ENCODE measurements at regions not wholly inside any gene's neighbourhood (a gene's known extent, or its start where the extent isn't known, plus 50 kb on each side); places are given as distances from the start of the nearest gene placed in this dataset.

- DNase-seq (no peak), ATAC-seq (no peak)
- H3K36me3 ChIP-seq (ENCODE audit: low read depth), result no peaks in the 10 kb centered on the region
- TF ChIP-seq CTCF (IDR thresholded peaks at IDR 0.05), result no peak
- peaks cover 2% of the 10 kb centered on the region for H3K4me1 ChIP-seq (ENCODE audit: low read depth)
- H3K4me3 ChIP-seq, result no peak overlapping the region
- no peaks in the 10 kb centered on the region for H3K9me3 ChIP-seq
- intact Hi-C loops (cut with DNase I, micrococcal nuclease), result no loop called here
Observed at GRCh38 chr3:128569756-128570155, 76.8 kb upstream of the GATA2 start.

- no peak overlapping the region for H3K4me3 ChIP-seq
- TF ChIP-seq CTCF (IDR thresholded peaks at IDR 0.05), result no peak
- H3K4me1 ChIP-seq (ENCODE audit: low read depth), result peaks cover 2% of the 10 kb centered on the region
- no peaks in the 10 kb centered on the region for H3K36me3 ChIP-seq (ENCODE audit: low read depth)
- intact Hi-C loops (cut with DNase I, micrococcal nuclease), result no loop called here
- DNase-seq, result no peak
- no peak for ATAC-seq
- no peaks in the 10 kb centered on the region for H3K9me3 ChIP-seq
Observed at GRCh38 chr3:128568602-128569490, 75.8 kb upstream of the GATA2 start.

- no peak for TF ChIP-seq CTCF (IDR thresholded peaks at IDR 0.05)
- Histone ChIP-seq H3K36me3 (ENCODE audit: low read depth) (no peaks in the 10 kb centered on the region), H3K9me3 (no peaks in the 10 kb centered on the region), H3K4me3 (no peak overlapping the region), H3K4me1 (ENCODE audit: low read depth) (peaks cover 2% of the 10 kb centered on the region)
- intact Hi-C loops (cut with DNase I, micrococcal nuclease), result no loop called here
- DNase-seq (no peak), ATAC-seq (no peak)
Observed at GRCh38 chr3:128567705-128568356, 74.8 kb upstream of the GATA2 start.

- TF ChIP-seq CTCF (IDR thresholded peaks at IDR 0.05), result no peak
- Histone ChIP-seq H3K9me3 (no peaks in the 10 kb centered on the region), H3K4me1 (ENCODE audit: low read depth) (no peaks in the 10 kb centered on the region), H3K36me3 (ENCODE audit: low read depth) (no peaks in the 10 kb centered on the region), H3K4me3 (no peak overlapping the region)
- ATAC-seq, result no peak
- intact Hi-C loops (cut with DNase I, micrococcal nuclease), result no loop called here
- no peak for DNase-seq
Observed at GRCh38 chr3:128567141-128567540, 74.1 kb upstream of the GATA2 start.

GRCh38 chr3:128563439-128563838 is 70.4 kb upstream of the GATA2 start:
- no peaks in the 10 kb centered on the region for H3K36me3 ChIP-seq (ENCODE audit: low read depth)

More at GRCh38 chr3:128563439-128563838, 70.4 kb upstream of the GATA2 start:
- Histone ChIP-seq H3K9me3 (no peaks in the 10 kb centered on the region), H3K4me3 (no peak overlapping the region), H3K4me1 (ENCODE audit: low read depth) (no peaks in the 10 kb centered on the region)
- intact Hi-C loops (cut with DNase I, micrococcal nuclease), result no loop called here
- no peak for TF ChIP-seq CTCF (IDR thresholded peaks at IDR 0.05)
- ATAC-seq (no peak), DNase-seq (no peak)

Measured in mucosa of descending colon (tissue), 3 donors.